Nephron (organoid): ENCODE measurements at regions not wholly inside any gene's neighbourhood (a gene's known extent, or its start where the extent isn't known, plus 50 kb on each side); places are given as distances from the start of the nearest gene placed in this dataset.

ENCODE experiments used
- H3K27ac Mint-ChIP-seq, 3 experiments: 2 replicates each; pipeline ENCODE4 v1.8.0; 2020; ENCODE audit warnings: mixed read lengths in 3 of 3, mild to moderate bottlenecking in 2 of 3, moderate library complexity in 1 of 3
- H3K27me3 Mint-ChIP-seq: 2 replicates; pipeline ENCODE4 v1.8.0; 2021; ENCODE audit warnings: low read depth, mild to moderate bottlenecking, moderate library complexity, mixed read lengths
- H3K36me3 Mint-ChIP-seq: 2 replicates; pipeline ENCODE4 v1.8.0; 2020; ENCODE audit warnings: low read depth, mixed read lengths
- H3K4me1 Mint-ChIP-seq: 2 replicates; pipeline ENCODE4 v1.8.0; 2020; ENCODE audit warnings: mixed read lengths
- H3K4me3 Mint-ChIP-seq, 3 experiments: 2 replicates each; pipeline ENCODE4 v1.8.0; 2020; ENCODE audit warnings: mild to moderate bottlenecking in 3 of 3, mixed read lengths in 3 of 3, moderate library complexity in 2 of 3
- H3K9me3 Mint-ChIP-seq: 2 replicates; pipeline ENCODE4 v1.8.0; 2020; ENCODE audit warnings: mixed read lengths
- TF ChIP-seq, protein P1 (sequence below), 3 experiments: fragments of 200-600 bp; sonication (generic); IDR thresholded peaks; one replicate each; pipeline ENCODE4 v1.5.0; 2021; ENCODE audit warnings: antibody characterized with exemption in 3 of 3; ENCODE audit not compliant: unreplicated experiment in 3 of 3

DNA sequence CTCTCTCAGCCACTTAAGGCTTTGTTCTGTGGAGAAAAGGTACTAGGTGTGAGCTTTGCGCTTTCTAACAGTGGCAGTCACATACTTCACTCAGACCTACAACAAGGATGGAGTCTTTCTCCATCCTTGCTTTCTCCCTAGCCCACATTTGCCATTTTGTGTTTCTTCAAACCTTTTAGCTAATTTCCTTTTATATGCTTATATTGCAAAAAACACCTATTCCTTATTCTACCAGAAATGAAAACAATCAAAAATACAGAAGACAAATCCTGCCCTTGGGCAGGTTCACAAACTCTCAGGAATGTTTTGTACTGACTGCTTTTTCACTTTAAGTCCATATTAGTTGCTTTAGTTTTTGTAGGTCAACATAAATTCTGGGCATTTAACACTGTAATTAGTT lies 914.2 kb downstream of the SQOR start:
- no peaks in the 10 kb centered on the region for H3K27me3 Mint-ChIP-seq
- TF ChIP-seq, protein P1, sequence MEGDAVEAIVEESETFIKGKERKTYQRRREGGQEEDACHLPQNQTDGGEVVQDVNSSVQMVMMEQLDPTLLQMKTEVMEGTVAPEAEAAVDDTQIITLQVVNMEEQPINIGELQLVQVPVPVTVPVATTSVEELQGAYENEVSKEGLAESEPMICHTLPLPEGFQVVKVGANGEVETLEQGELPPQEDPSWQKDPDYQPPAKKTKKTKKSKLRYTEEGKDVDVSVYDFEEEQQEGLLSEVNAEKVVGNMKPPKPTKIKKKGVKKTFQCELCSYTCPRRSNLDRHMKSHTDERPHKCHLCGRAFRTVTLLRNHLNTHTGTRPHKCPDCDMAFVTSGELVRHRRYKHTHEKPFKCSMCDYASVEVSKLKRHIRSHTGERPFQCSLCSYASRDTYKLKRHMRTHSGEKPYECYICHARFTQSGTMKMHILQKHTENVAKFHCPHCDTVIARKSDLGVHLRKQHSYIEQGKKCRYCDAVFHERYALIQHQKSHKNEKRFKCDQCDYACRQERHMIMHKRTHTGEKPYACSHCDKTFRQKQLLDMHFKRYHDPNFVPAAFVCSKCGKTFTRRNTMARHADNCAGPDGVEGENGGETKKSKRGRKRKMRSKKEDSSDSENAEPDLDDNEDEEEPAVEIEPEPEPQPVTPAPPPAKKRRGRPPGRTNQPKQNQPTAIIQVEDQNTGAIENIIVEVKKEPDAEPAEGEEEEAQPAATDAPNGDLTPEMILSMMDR (IDR thresholded peaks at IDR 0.05; ENCODE audit: unreplicated experiment in 3 of 3), result no peak
- peaks cover 16% of the 10 kb centered on the region for H3K36me3 Mint-ChIP-seq
- peaks cover 21% of the 10 kb centered on the region for H3K9me3 Mint-ChIP-seq
- no peak overlapping the region for H3K4me3 Mint-ChIP-seq
- H3K4me1 Mint-ChIP-seq, result peaks cover 3% of the 10 kb centered on the region
- H3K27ac Mint-ChIP-seq, result no peak overlapping the region

DNA sequence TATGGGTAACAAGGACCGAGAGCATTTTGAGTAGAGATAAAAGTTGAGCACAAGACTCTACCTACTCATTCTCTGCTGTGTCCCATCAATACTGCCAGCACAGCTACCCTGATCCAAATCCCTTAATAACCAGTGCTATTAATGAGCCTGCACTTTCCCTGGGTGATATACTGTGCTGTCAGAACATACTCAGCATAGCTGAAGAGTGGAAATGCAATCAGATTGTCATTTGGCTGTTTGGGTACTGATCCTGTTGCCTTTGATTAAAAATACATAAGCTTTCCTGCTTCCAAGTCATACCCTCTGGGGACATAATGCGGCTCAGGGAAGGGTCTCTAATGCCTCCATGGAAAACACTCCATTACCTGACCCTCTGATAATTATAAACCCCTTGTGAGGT lies 917.5 kb downstream of the SQOR start:
- H3K4me1 Mint-ChIP-seq, result no peaks in the 10 kb centered on the region
- H3K9me3 Mint-ChIP-seq, result peaks cover 21% of the 10 kb centered on the region
- H3K27ac Mint-ChIP-seq, result no peak overlapping the region
- no peaks in the 10 kb centered on the region for H3K27me3 Mint-ChIP-seq
- TF ChIP-seq, protein P1 (IDR thresholded peaks at IDR 0.05; ENCODE audit: unreplicated experiment in 3 of 3), result no peak
- peaks cover 16% of the 10 kb centered on the region for H3K36me3 Mint-ChIP-seq
- H3K4me3 Mint-ChIP-seq, result no peak overlapping the region

DNA sequence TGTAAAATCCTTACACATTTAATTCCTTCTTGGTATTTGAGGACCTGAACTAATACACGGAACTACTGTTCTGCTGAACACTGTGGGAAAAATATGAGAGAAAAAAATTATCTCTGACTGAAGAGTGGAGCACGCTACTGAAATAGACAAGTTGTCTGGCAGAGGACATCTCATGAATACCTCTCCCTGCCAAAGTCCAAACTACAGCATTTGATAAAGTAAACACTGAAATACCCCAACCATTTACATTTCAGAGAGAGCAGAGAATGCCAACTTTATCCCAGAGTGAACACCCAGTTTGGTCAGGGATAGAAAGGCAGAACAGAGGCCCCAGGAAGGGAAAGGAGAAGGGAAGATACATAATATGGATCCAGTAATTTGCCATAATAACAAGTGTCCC lies 920.7 kb downstream of the SQOR start:
- TF ChIP-seq, protein P1 (IDR thresholded peaks at IDR 0.05; ENCODE audit: unreplicated experiment in 3 of 3), result no peak
- Mint-ChIP-seq H3K27ac (no peak overlapping the region), H3K4me1 (no peaks in the 10 kb centered on the region)

DNA sequence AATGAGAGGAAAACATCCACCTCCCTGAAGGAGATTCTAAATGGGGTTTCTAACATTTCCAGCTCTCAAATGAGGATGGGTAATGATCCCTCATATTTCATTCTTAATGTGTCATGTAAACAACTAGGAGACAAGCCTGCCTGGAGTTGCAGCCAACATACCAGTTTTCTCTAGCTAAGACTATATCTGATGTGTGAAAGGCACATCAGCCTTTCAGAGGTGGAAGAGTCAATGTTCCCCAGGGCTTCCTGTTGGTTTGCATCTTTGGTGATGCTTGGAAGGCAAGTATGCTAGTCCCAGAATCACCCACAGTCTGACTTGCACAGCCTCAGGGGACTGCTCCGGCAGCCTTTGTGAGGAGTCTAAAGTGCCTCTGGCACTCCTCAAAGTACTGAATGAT lies 921.2 kb downstream of the SQOR start:
- H3K36me3 Mint-ChIP-seq, result no peaks in the 10 kb centered on the region
- TF ChIP-seq, protein P1 (IDR thresholded peaks at IDR 0.05; ENCODE audit: unreplicated experiment in 3 of 3), result no peak
- no peak overlapping the region for H3K27ac Mint-ChIP-seq
- no peak overlapping the region for H3K4me3 Mint-ChIP-seq
- no peaks in the 10 kb centered on the region for H3K4me1 Mint-ChIP-seq
- no peaks in the 10 kb centered on the region for H3K27me3 Mint-ChIP-seq
- peaks cover 1% of the 10 kb centered on the region for H3K9me3 Mint-ChIP-seq

More for the DNA sequence above, 920.7 kb downstream of the SQOR start:
- no peaks in the 10 kb centered on the region for H3K27me3 Mint-ChIP-seq
- H3K9me3 Mint-ChIP-seq, result no peaks in the 10 kb centered on the region
- H3K4me3 Mint-ChIP-seq, result no peak overlapping the region
- no peaks in the 10 kb centered on the region for H3K36me3 Mint-ChIP-seq

DNA sequence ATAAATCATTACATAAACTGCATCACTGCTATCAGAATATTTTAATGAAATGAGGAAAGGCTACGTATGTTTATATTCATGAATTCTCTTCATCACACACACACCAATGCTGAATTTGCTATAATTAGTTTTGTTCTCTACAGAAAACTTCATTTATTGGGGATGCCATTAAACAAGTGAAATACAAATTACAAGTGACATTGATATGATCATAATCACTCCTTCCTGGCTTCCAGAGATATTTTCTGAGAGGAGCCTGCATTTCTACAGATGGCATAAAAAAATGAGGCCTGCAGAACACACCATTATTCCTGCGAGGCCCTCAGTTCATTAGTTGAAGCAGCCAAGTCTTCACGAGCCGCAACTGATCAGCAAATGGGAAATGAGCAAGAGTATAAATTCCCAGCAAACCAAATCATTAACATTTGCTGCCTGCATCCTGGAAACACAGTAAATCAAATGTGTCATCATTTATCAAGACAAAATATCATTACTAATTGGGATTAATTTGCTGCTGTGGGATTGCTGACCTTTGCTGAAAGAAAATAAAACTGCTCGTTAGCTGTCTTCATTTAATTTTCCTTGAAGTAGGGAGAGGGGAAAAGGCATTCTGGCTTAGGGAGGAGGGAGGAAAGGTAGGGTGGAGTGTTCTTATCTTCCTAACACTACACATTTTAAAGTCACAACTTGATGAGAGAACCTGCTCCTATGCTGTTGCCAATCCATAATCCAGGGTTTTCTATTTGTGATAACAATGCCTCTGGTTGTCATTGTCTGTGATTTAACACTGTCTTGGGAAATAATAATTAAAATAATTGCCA lies 921.9 kb downstream of the SQOR start:
- no peaks in the 10 kb centered on the region for H3K27me3 Mint-ChIP-seq
- H3K27ac Mint-ChIP-seq, result no peak overlapping the region
- H3K4me3 Mint-ChIP-seq, result no peak overlapping the region
- TF ChIP-seq, protein P1 (IDR thresholded peaks at IDR 0.05; ENCODE audit: unreplicated experiment in 3 of 3), result no peak
- peaks cover 5% of the 10 kb centered on the region for H3K9me3 Mint-ChIP-seq
- H3K4me1 Mint-ChIP-seq, result no peaks in the 10 kb centered on the region
- no peaks in the 10 kb centered on the region for H3K36me3 Mint-ChIP-seq

DNA sequence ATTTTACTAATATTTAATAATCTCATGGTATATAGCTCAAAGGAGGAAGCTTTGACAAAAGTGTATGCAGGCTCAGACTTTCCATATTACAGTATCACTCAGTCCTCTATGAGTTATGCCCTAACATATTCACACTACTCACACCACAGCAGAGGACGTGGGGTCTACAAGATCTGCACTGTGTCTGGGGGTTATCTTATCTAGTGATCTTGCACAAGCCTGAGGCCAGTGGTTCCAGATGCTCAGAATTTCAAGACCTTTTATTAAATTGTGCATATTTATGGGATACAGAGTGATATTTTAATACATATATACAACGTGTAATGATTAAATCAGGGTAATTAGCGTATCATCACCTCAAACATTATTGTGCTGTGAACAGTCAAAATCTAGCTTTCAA lies 933.1 kb downstream of the SQOR start:
- no peaks in the 10 kb centered on the region for H3K4me1 Mint-ChIP-seq
- TF ChIP-seq, protein P1 (IDR thresholded peaks at IDR 0.05; ENCODE audit: unreplicated experiment in 3 of 3), result no peak
- no peaks in the 10 kb centered on the region for H3K36me3 Mint-ChIP-seq
- no peak overlapping the region for H3K27ac Mint-ChIP-seq
- H3K27me3 Mint-ChIP-seq, result no peaks in the 10 kb centered on the region
- no peak overlapping the region for H3K4me3 Mint-ChIP-seq
- no peaks in the 10 kb centered on the region for H3K9me3 Mint-ChIP-seq
